ENCODE measurements at regions not wholly inside any gene's neighbourhood (a gene's known extent, or its start where the extent isn't known, plus 50 kb on each side); places are given as distances from the start of the nearest gene placed in this dataset.

GRCh38 chr20:61118429-61119224 is 133.4 kb upstream of the CDH4 start:
- CTCF ChIA-PET = no interaction called here
- no peak for TF ChIP-seq CTCF (IDR thresholded peaks at IDR 0.05)
- peaks cover 5% of the 10 kb centered on the region for H3K27me3 Mint-ChIP-seq

GRCh38 chr20:61119273-61119672 is 132.8 kb upstream of the CDH4 start:
- Histone ChIP-seq H3K27me3 (ENCODE audit: control insufficient read depth in 1 of 2, insufficient read depth in 2 of 2, low read length in 2 of 2) (peaks cover 0 to 2% of the 10 kb centered on the region in 2 experiments), H3K4me1 (ENCODE audit: insufficient read depth, low read length) (no peaks in the 10 kb centered on the region), H3K9me3 (ENCODE audit: control insufficient read depth in 1 of 2, insufficient read depth in 1 of 2, low read length in 2 of 2) (no peaks in the 10 kb centered on the region), H3K27ac (ENCODE audit: low read depth in 1 of 2, low read length in 2 of 2) (no peak overlapping the region), H3K36me3 (ENCODE audit: insufficient read depth, low read length) (no peaks in the 10 kb centered on the region), H3K4me3 (ENCODE audit: low read length) (no peak overlapping the region)
- no peak for TF ChIP-seq CTCF (IDR thresholded peaks at IDR 0.05)
- no peaks in the 10 kb centered on the region for H3K4me1 Mint-ChIP-seq (ENCODE audit: low read depth)
- peaks cover 5% of the 10 kb centered on the region for H3K27me3 Mint-ChIP-seq
- no peak for DNase-seq
- ATAC-seq (ENCODE audit: poor library complexity) = no peak
- intact Hi-C loops (cut with DNase I, micrococcal nuclease) = no loop called here
- H3K36me3 Mint-ChIP-seq (ENCODE audit: low read depth) = no peaks in the 10 kb centered on the region
- ChIA-PET CTCF (no interaction called here), POLR2A (no interaction called here)
- H3K9me3 Mint-ChIP-seq = no peaks in the 10 kb centered on the region
- H3K27ac Mint-ChIP-seq = no peak overlapping the region
- no peak overlapping the region for H3K4me3 Mint-ChIP-seq

More at GRCh38 chr20:61118429-61119224, 133.4 kb upstream of the CDH4 start:
- ATAC-seq (ENCODE audit: poor library complexity) (no peak), DNase-seq (no peak)
- no peak overlapping the region for H3K27ac Mint-ChIP-seq
- H3K4me3 Mint-ChIP-seq = no peak overlapping the region
- Histone ChIP-seq H3K27me3 (ENCODE audit: control insufficient read depth in 1 of 2, insufficient read depth in 2 of 2, low read length in 2 of 2) (peaks cover 0 to 2% of the 10 kb centered on the region in 2 experiments), H3K27ac (ENCODE audit: low read depth in 1 of 2, low read length in 2 of 2) (no peak overlapping the region), H3K4me3 (ENCODE audit: low read length) (no peak overlapping the region), H3K4me1 (ENCODE audit: insufficient read depth, low read length) (no peaks in the 10 kb centered on the region), H3K9me3 (ENCODE audit: control insufficient read depth in 1 of 2, insufficient read depth in 1 of 2, low read length in 2 of 2) (no peaks in the 10 kb centered on the region), H3K36me3 (ENCODE audit: insufficient read depth, low read length) (no peaks in the 10 kb centered on the region)
- H3K36me3 Mint-ChIP-seq (ENCODE audit: low read depth) = no peaks in the 10 kb centered on the region
- POLR2A ChIA-PET = no interaction called here
- no peaks in the 10 kb centered on the region for H3K4me1 Mint-ChIP-seq (ENCODE audit: low read depth)
- intact Hi-C loops (cut with DNase I, micrococcal nuclease) = no loop called here
- no peaks in the 10 kb centered on the region for H3K9me3 Mint-ChIP-seq

DNA sequence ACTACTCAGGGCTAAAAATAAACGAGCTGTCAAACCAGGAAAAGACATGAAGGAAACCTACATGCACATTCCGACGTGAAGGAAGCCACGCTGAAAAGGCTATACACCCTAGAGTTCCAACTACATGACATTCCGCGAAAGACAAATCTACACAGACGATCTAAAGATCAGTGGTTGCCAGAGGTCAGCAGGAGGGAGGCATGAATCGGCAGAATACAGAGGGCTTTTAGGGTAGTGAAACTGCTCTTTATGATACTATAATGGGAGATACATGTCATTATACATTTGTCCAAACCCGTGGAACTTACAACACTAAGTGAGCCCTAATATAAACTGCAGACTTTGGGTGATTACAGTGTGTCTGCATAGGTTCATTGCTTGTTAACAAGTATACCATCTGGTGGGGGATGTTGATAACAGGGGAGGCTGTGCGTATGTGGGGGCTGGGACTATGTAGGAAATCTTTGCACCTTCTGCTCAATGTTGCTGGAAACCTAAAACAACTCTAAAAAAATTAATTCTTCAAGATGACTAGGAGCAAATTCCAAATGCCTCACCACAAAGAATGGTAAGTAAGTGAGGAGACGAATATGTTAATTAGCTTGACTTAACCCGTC is 132.2 kb upstream of the CDH4 start:
- H3K27me3 Mint-ChIP-seq = peaks cover 5% of the 10 kb centered on the region
- ATAC-seq (ENCODE audit: poor library complexity) = no peak
- intact Hi-C loops (cut with DNase I, micrococcal nuclease) = loop anchor here (1.0 to 5.0 kb wide), 4 partner anchors 908 to 1171 kb away; no protein-coding TSS in a partner anchor

More for the DNA sequence above, 132.2 kb upstream of the CDH4 start:
- Mint-ChIP-seq H3K36me3 (ENCODE audit: low read depth) (no peaks in the 10 kb centered on the region), H3K9me3 (no peaks in the 10 kb centered on the region), H3K4me3 (no peak overlapping the region), H3K27ac (no peak overlapping the region), H3K4me1 (ENCODE audit: low read depth) (no peaks in the 10 kb centered on the region)
- H3K27ac ChIP-seq (ENCODE audit: low read depth in 1 of 2, low read length in 2 of 2) = no peak overlapping the region
- H3K4me1 ChIP-seq (ENCODE audit: insufficient read depth, low read length) = no peaks in the 10 kb centered on the region
- no peak for TF ChIP-seq CTCF (IDR thresholded peaks at IDR 0.05)
- H3K27me3 ChIP-seq (ENCODE audit: control insufficient read depth in 1 of 2, insufficient read depth in 2 of 2, low read length in 2 of 2) = peaks cover 0 to 2% of the 10 kb centered on the region in 2 experiments
- no peaks in the 10 kb centered on the region for H3K36me3 ChIP-seq (ENCODE audit: insufficient read depth, low read length)
- DNase-seq = no peak
- no peaks in the 10 kb centered on the region for H3K9me3 ChIP-seq (ENCODE audit: control insufficient read depth in 1 of 2, insufficient read depth in 1 of 2, low read length in 2 of 2)
- POLR2A ChIA-PET = no interaction called here
- CTCF ChIA-PET = interaction anchor here (0.6 kb wide), 1 partner anchor 1062 kb away, joined by 3 read pairs; no protein-coding TSS in a partner anchor
- no peak overlapping the region for H3K4me3 ChIP-seq (ENCODE audit: low read length)

All from CD4-positive, alpha-beta T cell (primary cell).